ENCODE measurements at regions not wholly inside any gene's neighbourhood (a gene's known extent, or its start where the extent isn't known, plus 50 kb on each side); places are given as distances from the start of the nearest gene placed in this dataset.

- no peak for DNase-seq (ENCODE audit: low spot score)
- ChIA-PET CTCF (ENCODE audit: low intra/inter-chr PET ratio, low total read pairs) (no interaction called here), POLR2A (no interaction called here)
- H3K9ac ChIP-seq (ENCODE audit: insufficient read depth, low read depth, low read length), result no peak overlapping the region
- no peak overlapping the region for H3K27ac ChIP-seq (ENCODE audit: extremely low read length, insufficient read depth, low read length)
- ATAC-seq, result no peak
- no peak overlapping the region for H2AFZ ChIP-seq (ENCODE audit: low read length)
- H3K27me3 ChIP-seq (ENCODE audit: control insufficient read depth in 1 of 2, insufficient read depth in 2 of 2, low read length in 2 of 2), result peaks cover 0 to 2% of the 10 kb centered on the region in 2 experiments; a peak in 1 of 5 replicates
- in situ Hi-C loops (cut with HindIII; ENCODE audit: extremely low pct_ligation_motif_present, low pct_unique_long_range_greater_than_20kb) (no loop called here), intact Hi-C loops (cut with micrococcal nuclease; ENCODE audit: unreplicated experiment) (no loop called here)
- TF ChIP-seq ZNF563 (CRISPR knock-in tag; IDR thresholded peaks at IDR 0.05) (no peak), ZNF225 (CRISPR knock-in tag; IDR thresholded peaks at IDR 0.05) (no peak), BCL6 (CRISPR knock-in tag; IDR thresholded peaks at IDR 0.05) (no peak)
- no peak overlapping the region for H3K4me3 ChIP-seq (replicated peaks in 1 of 3; ENCODE audit: insufficient read depth in 1 of 3, low read depth in 2 of 3, low read length in 3 of 3)
- WGBS (ENCODE audit: low lambda C conversion rate), result 0% methylated on average over 1 of the region's 1 CpG
- BruUV-seq (replicated peaks), result no TSS peak
- H3K4me2 ChIP-seq (ENCODE audit: low read depth, low read length), result no peak overlapping the region
- FAIRE-seq, result no peak
- H3K79me2 ChIP-seq (ENCODE audit: insufficient read depth, low read length), result no peaks in the 10 kb centered on the region
- H3K9me3 ChIP-seq (ENCODE audit: low read length), result no peaks in the 10 kb centered on the region
- H3K36me3 ChIP-seq (replicated peaks in 1 of 2; ENCODE audit: control insufficient read depth in 1 of 2, insufficient read depth in 2 of 2, low read length in 2 of 2), result no peaks in the 10 kb centered on the region
- no peaks in the 10 kb centered on the region for H4K20me1 ChIP-seq (ENCODE audit: insufficient read depth, low read length)
- H3K4me1 ChIP-seq (ENCODE audit: insufficient read depth, low read length), result no peaks in the 10 kb centered on the region
Measured at GRCh38 chr10:91343010-91343409, 67.1 kb upstream of the HECTD2 start.

GRCh38 chr10:91344117-91344856 is 65.9 kb upstream of the HECTD2 start:
- BruUV-seq (replicated peaks), result no TSS peak
- no peaks in the 10 kb centered on the region for H3K4me1 ChIP-seq (ENCODE audit: insufficient read depth, low read length)
- H3K27ac ChIP-seq (ENCODE audit: extremely low read length, insufficient read depth, low read length), result no peak overlapping the region
- DNase-seq (ENCODE audit: low spot score) (no peak), FAIRE-seq (no peak), ATAC-seq (no peak)
- ChIA-PET POLR2A (no interaction called here), CTCF (ENCODE audit: low intra/inter-chr PET ratio, low total read pairs) (no interaction called here)
- no peak overlapping the region for H3K9ac ChIP-seq (ENCODE audit: insufficient read depth, low read depth, low read length)
- H4K20me1 ChIP-seq (ENCODE audit: insufficient read depth, low read length), result no peaks in the 10 kb centered on the region
- H3K4me3 ChIP-seq (replicated peaks in 1 of 3; ENCODE audit: insufficient read depth in 1 of 3, low read depth in 2 of 3, low read length in 3 of 3), result no peak overlapping the region
- in situ Hi-C loops (cut with HindIII; ENCODE audit: extremely low pct_ligation_motif_present, low pct_unique_long_range_greater_than_20kb), result no loop called here
- H3K36me3 ChIP-seq (replicated peaks in 1 of 2; ENCODE audit: control insufficient read depth in 1 of 2, insufficient read depth in 2 of 2, low read length in 2 of 2), result no peaks in the 10 kb centered on the region
- intact Hi-C loops (cut with micrococcal nuclease; ENCODE audit: unreplicated experiment), result no loop called here
- WGBS (ENCODE audit: low lambda C conversion rate), result 7% methylated on average over 10 of the region's 11 CpGs
- H3K9me3 ChIP-seq (ENCODE audit: low read length), result no peaks in the 10 kb centered on the region
- no peak overlapping the region for H3K4me2 ChIP-seq (ENCODE audit: low read depth, low read length)
- no peaks in the 10 kb centered on the region for H3K79me2 ChIP-seq (ENCODE audit: insufficient read depth, low read length)
- H3K27me3 ChIP-seq (ENCODE audit: control insufficient read depth in 1 of 2, insufficient read depth in 2 of 2, low read length in 2 of 2), result peaks cover 0 to 2% of the 10 kb centered on the region in 2 experiments; a peak in 1 of 5 replicates
- no peak overlapping the region for H2AFZ ChIP-seq (ENCODE audit: low read length)
- TF ChIP-seq ZNF674 (CRISPR knock-in tag; IDR thresholded peaks at IDR 0.05; ENCODE audit: low read depth) (no peak), POLR2G (IDR thresholded peaks at IDR 0.05; ENCODE audit: low read depth, low read length) (no peak), ZFP37 (CRISPR knock-in tag; IDR thresholded peaks at IDR 0.05; ENCODE audit: borderline replicate concordance) (no peak), LRRFIP1 (CRISPR knock-in tag; conservative IDR thresholded peaks at IDR 0.05) (no peak), TMF1 (CRISPR knock-in tag; IDR thresholded peaks at IDR 0.05; ENCODE audit: low read depth) (no peak), ARID4A (CRISPR knock-in tag; IDR thresholded peaks at IDR 0.05; ENCODE audit: borderline replicate concordance) (no peak), ZSCAN30 (CRISPR knock-in tag; IDR thresholded peaks at IDR 0.05) (no peak), ZNF263 (CRISPR knock-in tag; IDR thresholded peaks at IDR 0.05) (no peak), ZNF17 (CRISPR knock-in tag; IDR thresholded peaks at IDR 0.05) (no peak)

All from HepG2 (cell line).